GM19463 (cell line): ENCODE measurements at regions not wholly inside any gene's neighbourhood (a gene's known extent, or its start where the extent isn't known, plus 50 kb on each side); places are given as distances from the start of the nearest gene placed in this dataset.
"Not testable (repeated sequence)": the region's sequence is repeated elsewhere in the genome, so short reads cannot be mapped to it uniquely, and the experiment has no call there.

ENCODE experiments used
- ATAC-seq: cut with Tn5 transposase; IDR thresholded peaks from one replicate; pipeline ENCODE4 v1.9.1; 2021; ENCODE audit warnings: mild to moderate bottlenecking, moderate library complexity; ENCODE audit not compliant: unreplicated experiment

DNA sequence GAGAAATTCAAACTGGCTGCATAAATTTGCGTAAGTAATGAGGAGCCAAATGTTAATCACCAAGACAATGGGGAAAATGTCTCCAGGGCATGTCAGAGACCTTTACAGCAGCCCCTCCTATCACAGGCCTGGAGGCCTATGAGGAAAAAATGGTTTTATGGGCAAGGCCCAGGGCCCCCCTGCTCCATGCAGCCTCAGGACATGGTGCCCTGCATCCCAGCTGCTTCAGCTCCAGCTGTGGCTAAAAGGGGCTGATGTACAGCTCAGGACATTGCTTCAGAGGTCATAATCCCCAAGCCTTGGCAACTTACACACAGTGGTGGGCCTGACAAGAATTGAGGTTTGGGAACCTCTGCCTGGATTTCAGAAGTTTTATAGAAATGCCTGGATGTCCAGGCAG lies 126.2 kb upstream of the TGFBR2 start:
- not testable (repeated sequence) for ATAC-seq

DNA sequence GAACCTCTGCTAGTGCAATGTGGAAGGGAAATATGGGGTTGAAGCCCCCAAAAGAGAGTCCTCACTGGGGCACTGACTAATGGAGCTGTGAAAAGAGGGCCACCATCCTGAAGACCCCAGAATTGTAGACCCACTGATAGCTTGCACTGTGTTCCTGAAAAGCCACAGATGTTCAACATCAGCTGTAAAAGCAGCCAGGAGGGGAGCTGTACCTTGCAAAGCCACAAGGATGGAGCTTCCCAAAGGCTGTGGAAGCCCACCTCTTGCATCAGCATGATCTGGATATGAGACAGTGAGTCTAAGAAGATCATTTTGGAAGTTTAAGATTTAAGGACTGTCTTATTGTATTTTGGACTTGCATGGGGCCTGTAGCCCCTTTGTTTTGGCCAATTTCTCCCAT lies 125.8 kb upstream of the TGFBR2 start:
- ATAC-seq: no peak

DNA sequence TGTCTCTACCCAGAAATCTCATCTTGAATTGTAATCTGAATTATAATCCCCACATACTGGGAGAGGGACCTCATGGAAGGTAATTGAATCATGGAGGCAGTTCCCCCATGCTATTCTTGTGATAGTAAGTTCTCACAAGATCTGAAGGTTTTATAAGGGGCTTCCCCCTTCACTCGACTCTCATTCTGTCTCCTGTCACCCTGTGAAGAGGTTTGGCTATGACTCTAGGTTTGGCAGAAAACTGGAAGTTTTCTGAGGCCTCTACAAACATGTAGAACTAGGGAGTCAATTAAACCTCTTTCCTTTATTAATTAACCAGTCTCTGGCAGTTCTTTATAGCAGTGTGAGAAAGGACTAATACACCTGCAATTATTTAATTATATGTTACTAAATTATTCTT lies 125.2 kb upstream of the TGFBR2 start:
- no peak for ATAC-seq

DNA sequence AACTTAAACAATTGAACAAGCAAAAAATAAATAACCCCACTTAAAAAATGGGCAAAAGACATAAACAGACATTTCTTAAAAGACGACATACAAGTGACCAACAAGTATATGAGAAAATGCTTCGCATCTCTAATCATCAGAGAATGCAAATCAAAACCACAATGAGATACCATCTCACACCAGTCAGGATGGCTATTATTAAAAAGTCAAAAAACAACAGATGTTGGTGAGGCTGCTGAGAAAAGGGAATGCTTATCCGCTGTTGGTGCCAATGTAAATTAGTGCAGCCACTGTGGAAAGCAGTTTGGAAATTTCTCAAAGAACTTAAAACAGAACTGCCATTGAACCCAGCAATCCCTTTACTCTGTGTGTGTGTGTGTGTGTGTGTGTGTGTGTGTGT lies 122.2 kb upstream of the TGFBR2 start:
- not testable (repeated sequence) for ATAC-seq

DNA sequence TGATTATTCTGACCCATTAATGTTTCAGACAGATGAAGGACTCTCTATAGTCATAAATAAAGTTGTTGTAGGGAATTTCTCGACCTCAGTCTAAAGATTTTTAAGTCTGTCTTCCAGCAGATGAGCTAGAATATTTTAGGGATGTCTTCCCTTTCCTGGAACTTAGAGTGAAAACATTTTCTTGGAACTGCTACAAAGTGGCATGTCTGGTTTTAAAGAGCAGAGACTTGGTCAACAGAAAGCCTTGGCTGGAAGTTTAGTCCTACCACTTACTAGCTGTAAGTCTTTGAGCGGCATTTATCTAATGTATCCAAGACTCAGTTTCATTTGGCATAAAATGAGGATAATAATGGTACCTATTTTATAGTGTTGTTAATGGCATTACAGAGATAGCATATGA lies 120.0 kb upstream of the TGFBR2 start:
- ATAC-seq: no peak

DNA sequence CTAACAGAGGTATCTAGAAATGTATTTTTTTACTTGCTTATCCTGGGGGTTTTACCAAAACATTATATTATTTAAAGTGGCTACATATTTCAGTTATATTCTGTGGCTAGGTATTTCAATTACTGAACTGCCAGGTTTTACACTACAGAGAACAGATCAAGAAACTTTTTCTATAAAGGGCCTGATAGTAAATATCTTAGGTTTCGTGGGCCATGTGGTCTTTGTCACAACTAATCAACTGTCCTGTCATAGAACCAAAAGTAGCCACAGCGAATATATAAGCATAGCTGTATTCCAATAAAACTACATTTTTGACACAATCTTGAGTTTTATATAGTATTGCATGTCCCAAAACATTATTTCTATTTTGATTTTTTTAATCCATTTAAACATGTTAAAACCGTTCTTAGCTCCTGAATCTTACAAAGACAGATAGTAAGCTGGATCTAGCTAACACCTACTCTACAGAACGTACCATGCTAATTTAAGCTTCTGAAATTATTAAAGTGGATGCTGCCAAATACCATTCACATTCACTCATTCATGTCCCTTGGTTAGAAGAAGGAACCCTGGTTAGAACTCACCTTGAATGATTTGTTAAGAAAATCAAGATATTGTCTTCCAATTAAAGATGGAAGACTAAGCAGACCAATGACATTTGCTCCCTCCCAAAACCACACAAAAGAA lies 118.2 kb upstream of the TGFBR2 start:
- ATAC-seq: no peak

DNA sequence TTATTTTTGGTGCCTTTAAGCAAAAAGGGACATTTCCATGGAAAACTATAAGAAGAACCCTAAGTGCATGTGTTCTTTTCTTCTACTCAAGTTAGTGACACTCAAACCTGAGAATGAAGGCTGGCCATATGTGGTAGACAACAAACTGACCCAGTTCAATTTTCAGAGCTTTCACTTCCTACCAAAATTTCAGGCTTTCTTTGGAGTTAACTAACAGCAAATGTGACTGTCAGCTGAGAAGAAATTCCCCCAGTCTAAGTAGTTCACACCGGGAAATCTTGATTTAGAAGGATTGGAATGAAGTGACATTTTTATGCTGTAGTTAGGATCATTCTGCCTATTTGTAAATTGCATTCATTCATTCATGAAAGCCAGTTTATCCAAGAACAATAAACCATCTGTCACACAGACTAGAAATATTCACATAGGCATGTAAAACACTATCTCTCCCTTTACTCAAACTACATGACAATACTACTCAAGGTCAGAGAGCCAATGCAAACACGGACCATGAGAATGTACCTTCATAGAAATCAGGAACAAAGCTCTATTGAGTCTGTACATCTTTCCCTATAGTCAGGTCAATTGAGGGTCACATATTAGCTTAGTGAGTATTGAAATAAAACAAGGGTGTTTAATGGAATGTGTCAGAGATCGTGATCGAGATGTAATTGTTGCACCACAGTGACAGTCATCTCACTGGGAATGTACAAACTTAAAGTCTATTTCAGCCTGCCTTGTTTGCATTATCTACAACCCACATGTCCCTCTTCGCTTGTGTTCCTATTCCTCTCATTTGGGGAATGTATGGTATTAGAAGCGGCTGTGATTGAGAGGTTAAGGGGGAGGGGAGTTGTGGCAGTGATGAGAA lies 113.8 kb upstream of the TGFBR2 start:
- no peak for ATAC-seq

DNA sequence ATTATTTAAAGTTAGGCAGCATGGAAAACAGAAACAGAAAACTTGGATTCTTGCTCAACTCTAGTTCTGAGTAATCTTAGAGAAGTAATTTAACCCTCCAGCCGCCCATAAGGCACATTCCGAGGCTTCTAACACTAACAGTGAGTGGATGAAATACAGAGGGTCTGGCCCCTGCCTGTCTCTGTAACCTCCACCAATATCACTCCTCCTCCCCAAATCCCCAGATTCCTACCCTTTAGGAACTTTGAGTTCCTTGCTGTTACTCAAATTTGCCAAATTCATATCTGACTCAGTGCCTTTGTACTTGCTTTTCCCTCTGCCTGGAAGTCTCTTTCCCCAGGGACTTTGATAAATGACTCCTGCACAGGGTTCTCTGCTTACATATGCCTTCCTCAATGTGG lies 112.5 kb upstream of the TGFBR2 start:
- no peak for ATAC-seq

DNA sequence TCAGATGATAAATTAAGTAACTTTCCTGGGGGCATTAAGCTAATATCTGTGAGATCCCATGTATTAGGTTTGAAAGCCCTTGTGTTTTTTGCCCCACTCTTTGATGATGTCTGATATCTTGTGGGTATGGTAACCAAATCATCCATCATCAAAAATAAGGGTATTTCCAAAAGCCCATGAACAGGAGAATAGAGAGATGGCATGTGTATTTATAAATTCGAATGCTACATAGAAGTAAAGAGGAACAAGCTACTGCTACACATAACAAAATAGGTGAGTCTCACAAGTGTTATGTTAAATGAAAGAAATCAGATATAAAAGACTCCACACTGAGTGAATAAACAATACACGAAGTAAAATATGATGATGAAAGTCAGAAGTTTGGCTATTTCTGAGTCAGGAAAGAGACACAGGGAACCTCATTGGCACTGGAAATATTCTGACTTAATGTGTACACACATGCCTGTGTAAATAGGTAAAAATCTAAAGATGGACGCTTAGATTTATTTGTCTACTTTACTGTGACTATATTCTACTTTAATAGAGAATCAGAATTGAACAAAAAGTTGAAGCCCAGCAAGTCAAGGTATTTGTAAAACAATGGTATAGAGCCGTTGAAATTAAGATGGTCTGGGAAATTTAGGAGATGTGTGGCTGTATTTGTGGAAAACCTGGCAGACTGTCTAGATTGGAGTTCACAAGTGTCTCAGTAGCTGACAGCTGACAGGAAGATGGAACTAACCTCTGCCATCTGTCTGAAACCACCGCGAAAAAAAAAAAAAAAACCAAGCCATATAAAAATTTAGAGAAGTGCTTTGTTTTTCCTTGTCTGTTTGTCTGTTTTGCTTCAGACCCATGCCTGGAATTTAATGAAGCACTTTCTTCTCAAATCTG lies 111.0 kb upstream of the TGFBR2 start:
- no peak for ATAC-seq

DNA sequence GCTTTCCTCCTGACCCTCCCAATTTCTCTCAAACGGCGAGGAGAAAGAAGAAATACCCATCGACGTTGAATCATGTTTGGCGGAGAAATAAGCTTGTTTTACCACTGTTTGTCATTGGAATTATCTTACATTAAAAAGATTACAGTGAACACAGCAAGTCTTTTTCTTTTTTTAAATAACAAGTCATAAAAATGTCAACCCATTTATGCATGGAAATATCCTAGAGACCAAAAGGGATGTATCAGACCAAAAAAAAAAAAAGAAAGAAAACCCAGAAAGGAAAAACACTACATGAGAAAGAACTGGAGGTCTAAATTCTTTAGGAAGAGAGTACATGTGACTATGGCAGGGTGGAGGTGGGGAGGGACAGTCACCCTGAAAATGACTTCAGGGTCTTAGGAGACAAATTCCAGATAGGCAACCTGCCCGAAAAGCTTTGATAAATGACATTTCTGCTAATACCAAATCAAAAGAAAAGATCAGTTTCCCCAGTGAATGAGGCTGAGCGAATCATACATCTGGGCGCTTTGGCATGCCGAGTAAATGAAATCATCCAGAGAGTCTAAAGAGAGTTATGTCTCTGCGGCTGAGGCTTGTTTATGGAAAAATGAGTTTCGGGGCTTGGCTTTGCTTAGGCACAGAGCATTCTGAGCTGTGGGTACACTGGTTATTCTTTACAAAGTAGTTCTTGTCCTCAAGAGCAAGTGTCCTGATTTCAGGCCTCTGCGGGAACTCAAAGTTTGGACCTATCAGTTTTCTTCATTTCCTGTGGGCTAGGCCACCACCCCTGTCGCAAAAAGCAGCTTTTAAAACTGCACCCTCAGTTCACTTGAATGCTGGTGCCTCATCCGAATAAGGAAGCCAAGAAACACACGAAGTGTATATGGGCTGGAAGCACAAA lies 110.1 kb upstream of the TGFBR2 start:
- no peak for ATAC-seq

DNA sequence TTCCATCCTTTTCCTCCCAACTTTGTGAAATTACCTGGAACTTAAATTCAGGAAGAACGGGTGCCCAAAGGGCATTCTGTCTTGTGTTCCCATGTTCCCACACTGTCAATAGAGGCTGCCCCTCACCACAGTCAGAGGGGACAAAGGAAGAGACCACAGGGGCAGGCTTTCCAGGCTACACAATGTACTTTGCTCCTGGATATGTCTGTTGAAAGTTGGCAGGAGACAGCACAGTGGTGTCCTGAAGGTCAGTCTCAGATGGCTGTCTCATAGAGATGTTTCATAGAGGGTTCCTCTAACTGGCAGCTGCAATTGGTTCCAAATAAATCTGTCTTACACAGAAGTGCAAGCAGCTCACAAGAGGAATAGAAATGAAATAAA lies 107.8 kb upstream of the TGFBR2 start:
- ATAC-seq: no peak

DNA sequence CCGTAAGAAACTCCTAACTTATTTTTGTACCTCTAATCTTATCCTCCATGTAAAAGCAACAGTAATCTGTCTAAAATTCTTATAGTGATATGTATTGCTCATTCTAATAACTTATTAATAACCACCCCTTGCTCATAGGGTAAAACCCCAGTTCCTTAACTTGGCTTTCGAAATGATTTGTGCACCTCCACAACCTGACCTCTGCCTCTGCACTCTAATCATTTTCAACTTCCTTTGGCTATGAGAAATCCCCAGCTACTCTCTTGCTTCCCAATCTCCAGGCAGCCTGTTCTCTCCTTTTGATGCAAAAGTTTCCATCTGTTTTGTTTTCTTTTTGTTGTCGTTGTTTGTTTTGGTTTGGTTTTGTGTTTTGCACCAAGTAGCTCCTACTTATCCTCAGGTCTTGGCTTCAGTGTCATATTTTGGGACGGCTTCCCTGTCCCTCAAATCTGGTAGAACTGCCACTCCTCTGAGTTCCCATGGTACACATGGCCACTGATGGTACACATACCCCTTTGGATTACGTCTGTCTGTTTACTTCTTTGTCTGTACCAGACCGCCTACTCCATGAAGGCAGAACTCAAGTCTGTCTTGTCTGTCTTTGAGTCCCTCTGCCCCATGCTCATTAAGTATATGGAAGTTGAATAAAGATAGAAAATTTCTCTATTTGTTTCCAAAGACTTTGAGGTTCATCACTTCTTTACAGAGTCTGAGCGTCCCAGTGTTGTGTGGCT lies 105.6 kb upstream of the TGFBR2 start:
- ATAC-seq: peak; percentile 89

DNA sequence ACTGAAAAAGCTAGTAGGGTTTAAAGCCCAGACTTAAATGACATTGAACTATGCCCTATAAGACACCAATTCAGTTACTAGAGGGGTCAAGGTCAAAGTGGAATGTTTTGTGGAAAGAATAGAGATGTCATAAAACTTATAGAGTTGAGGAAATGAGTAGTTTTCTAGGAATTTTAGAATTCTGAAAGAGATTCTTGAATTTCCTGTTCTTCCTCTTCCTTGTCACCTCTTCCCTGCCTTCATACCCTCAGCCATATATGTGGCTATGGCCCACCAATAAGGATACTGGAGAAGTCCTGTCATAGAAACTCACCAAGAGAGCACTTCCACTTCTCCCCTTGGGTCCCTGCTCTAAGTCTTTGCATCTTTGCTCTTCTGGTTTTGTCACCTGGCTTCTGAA lies 104.9 kb upstream of the TGFBR2 start:
- ATAC-seq: no peak

DNA sequence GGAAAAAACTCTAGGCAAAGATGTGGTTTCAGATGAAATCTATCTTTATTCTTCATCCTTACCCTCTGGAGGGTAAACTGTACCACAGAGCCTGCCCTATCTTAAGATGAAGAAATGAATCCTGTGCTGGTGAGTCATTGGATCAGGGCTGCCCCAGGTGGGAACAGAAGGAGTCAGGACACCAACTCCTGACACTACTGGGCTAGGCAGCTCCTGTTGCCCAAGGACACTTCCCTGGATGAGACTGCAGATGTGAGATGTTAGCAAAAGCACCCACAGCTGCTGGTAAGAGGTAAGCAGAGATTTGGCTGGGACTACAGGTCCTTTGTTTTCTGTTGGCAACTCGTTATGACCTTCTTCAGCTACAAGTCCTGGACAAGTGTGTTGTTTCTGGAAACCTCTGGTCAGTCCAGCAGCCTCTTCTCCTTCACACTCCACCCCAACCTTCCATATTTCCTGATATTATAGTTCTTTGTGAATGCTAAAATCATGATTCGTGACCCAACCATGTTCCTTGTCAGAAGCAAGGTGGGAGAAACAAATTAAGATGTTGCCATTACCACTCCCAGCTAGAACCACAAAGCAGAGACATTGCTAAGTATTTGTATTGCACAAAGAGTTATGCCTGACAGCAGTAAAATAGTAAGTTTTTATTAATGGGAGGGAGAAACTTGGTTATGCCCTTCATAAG lies 104.2 kb upstream of the TGFBR2 start:
- ATAC-seq: no peak

DNA sequence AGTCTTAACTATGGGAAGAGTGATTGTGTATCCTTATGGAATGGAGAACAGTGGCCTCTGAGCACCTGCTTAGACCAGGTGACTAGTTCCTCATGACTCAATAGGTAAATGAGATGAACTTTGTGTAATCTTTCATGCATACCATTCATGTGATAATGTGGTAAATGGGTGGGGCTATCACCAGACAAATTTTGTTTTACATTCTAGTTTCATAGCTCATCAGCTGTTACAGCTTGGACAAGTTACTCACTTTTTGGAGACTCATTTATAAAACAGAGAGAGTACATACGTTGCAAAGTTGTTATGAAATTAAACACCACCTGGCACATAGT lies 103.7 kb upstream of the TGFBR2 start:
- ATAC-seq: peak; percentile 27

DNA sequence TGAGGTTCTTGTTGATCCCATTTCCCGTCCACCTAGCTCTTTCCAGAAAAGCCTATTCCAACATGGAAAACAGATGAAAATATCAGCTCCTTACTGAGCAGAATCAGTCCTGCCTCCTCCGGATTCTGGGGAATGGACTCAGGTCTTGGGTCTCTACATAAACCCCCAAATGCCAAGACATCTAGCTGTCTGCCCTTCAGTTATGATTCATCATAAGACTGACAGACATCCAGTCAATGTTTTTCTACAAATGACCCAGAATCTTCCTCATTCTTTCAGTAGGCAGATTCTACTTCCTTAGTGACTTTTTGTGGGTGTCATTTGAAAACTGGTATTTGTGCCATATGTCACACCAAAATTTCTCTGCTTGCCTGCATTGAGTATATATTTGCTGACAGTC lies 103.0 kb upstream of the TGFBR2 start:
- no peak for ATAC-seq

DNA sequence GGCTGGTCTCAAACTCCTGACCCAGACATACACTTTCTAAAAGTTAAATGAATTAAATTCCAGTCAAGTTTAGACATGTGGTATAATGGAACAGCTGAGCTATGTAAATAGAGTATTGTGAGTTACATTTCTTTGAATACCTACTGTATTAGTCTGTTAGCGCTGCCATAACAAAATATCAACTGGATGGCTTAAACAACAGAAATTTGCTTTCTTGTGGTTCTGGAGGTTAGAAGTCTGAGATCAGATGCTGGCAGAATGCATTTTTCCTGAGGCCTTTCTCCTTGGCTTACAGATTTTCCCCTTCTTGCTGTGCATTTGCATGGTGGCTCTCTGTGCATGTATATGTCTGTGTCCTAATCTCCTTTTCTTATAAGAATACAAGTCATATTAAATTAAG lies 101.5 kb upstream of the TGFBR2 start:
- ATAC-seq: no peak

DNA sequence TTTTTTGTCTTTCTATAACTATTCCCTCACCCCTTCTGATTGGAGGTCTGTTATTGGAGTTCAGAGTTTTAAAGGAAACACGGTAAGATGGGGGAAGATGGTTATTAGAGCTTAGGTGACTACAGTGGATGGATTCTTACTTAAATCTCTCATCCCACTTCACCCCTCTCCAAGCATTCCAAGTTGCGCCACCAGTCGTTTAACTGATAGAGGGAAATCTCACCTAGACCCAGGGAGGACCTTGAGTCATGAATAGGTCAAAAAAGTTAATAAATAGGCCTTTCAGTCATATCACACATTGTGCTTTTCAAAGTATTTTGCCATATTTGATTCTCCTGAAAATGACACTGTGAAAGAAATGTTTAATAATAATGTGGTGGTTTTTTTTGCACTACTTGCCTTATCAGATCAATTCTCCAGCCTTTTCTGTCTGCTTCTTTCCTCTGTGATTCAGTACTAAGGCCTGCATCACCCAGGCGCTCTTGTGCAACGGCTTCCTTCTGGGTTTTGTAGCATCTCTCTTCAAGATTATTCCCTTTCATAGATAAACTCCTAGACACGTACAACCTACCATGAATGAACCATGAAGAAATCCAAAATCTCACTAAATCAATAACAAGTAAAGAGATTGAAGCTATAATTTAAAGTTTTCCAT lies 100.4 kb upstream of the TGFBR2 start:
- ATAC-seq: no peak

DNA sequence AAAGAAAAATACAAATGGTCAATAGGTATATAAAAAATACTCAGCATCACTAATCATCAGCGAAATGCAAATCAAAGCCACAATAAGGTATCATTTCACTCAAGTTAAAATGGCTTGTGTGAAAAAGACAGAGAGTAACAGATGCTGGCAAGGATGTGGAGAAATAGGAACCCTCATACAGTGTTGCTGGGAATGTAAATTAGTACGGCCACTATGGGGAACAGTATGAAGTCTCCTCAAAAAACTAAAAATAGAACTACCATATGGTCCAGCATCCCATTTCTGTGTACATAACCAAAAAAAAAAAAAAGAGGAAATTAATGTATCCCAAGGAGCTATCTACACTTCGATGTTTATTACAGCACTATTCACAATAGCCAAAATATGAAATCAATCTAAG lies 98.1 kb upstream of the TGFBR2 start:
- ATAC-seq: no peak
